CD14-positive monocyte (primary cell): ENCODE measurements at regions not wholly inside any gene's neighbourhood (a gene's known extent, or its start where the extent isn't known, plus 50 kb on each side); places are given as distances from the start of the nearest gene placed in this dataset.

ENCODE experiments used
- DNase-seq, 3 donors: peaks; one replicate each; pipeline ENCODE4 v3.0.0-alpha.2; 2011 to 2022
- H2AFZ ChIP-seq: 2 replicates; pipeline ENCODE4 v1.6.0; 2012; ENCODE audit warnings: mild to moderate bottlenecking, low read depth, low read length, inconsistent platforms; ENCODE audit not compliant: insufficient read depth, poor library complexity, severe bottlenecking
- H3K27ac ChIP-seq, 2 donors: 1 replicate in 1 of 2; 2 replicates in 1 of 2; pipeline ENCODE4 v1.5.1; 2012 to 2013; ENCODE audit warnings: low read length in 2 of 2, control low read depth in 1 of 2, inconsistent platforms in 1 of 2, low read depth in 1 of 2, mild to moderate bottlenecking in 1 of 2
- H3K27me3 ChIP-seq, 2 donors: one replicate each; pipeline versions ENCODE4 v1.6.0 to v1.6.1; 2011 to 2013; ENCODE audit warnings: low read length in 2 of 2; ENCODE audit not compliant: control insufficient read depth in 2 of 2, insufficient read depth in 2 of 2
- H3K36me3 ChIP-seq, 2 donors: replicated peaks in 1 of 2; 1 replicate in 1 of 2; 2 replicates in 1 of 2; pipeline versions ENCODE4 v1.5.1 to v1.6.1; 2012 to 2013; ENCODE audit warnings: low read length in 2 of 2, control low read depth in 1 of 2, inconsistent platforms in 1 of 2, mild to moderate bottlenecking in 1 of 2; ENCODE audit not compliant: insufficient read depth in 2 of 2, control insufficient read depth in 1 of 2
- H3K4me1 ChIP-seq, 2 donors: 1 replicate in 1 of 2; 2 replicates in 1 of 2; pipeline versions ENCODE4 v1.5.1 to v1.6.1; 2012 to 2013; ENCODE audit warnings: low read length in 2 of 2, control low read depth in 1 of 2, inconsistent platforms in 1 of 2, mild to moderate bottlenecking in 1 of 2, moderate library complexity in 1 of 2; ENCODE audit not compliant: insufficient read depth in 2 of 2, control insufficient read depth in 1 of 2
- H3K4me2 ChIP-seq: replicated peaks from 2 replicates; pipeline ENCODE3; 2012; ENCODE audit warnings: low read length, moderate library complexity, mild to moderate bottlenecking; ENCODE audit not compliant: poor library complexity, severe bottlenecking; ENCODE audit errors: extremely low read depth
- H3K4me3 ChIP-seq, 3 experiments: fragments of 200-600 bp in 1 of 3; sonication (generic) in 1 of 3; replicated peaks in 1 of 3; 1 replicate in 2 of 3; 2 replicates in 1 of 3; pipeline ENCODE4 v1.5.1; 2011 to 2013; ENCODE audit warnings: low read length in 3 of 3, mild to moderate bottlenecking in 3 of 3, control low read depth in 2 of 3, low read depth in 2 of 3, inconsistent platforms in 1 of 3, moderate library complexity in 1 of 3
- H3K79me2 ChIP-seq: 2 replicates; pipeline ENCODE4 v1.6.0; 2012; ENCODE audit warnings: mild to moderate bottlenecking, control low read depth, inconsistent platforms, low read length, moderate library complexity; ENCODE audit not compliant: insufficient read depth
- H3K9ac ChIP-seq: 2 replicates; pipeline ENCODE4 v1.6.0; 2017; ENCODE audit warnings: low read length, mild to moderate bottlenecking; ENCODE audit not compliant: insufficient read depth, poor library complexity, severe bottlenecking
- H3K9me3 ChIP-seq, 2 donors: replicated peaks in 1 of 2; 1 replicate in 1 of 2; 2 replicates in 1 of 2; pipeline versions ENCODE4 v1.5.1 to v1.6.1; 2012 to 2013; ENCODE audit warnings: low read length in 2 of 2, control low read depth in 1 of 2; ENCODE audit not compliant: control insufficient read depth in 1 of 2, insufficient read depth in 1 of 2
- H4K20me1 ChIP-seq: 2 replicates; pipeline ENCODE4 v1.6.0; 2012; ENCODE audit warnings: mild to moderate bottlenecking, low read length, control low read depth, moderate library complexity; ENCODE audit not compliant: insufficient read depth
- H3K27ac Mint-ChIP-seq, 7 donors: one replicate each; pipeline ENCODE4 v1.8.0; 2020; ENCODE audit warnings: mild to moderate bottlenecking in 7 of 7, mixed read lengths in 7 of 7, moderate library complexity in 6 of 7, inconsistent platforms in 2 of 7
- H3K27me3 Mint-ChIP-seq, 3 donors: one replicate each; pipeline ENCODE4 v1.8.0; 2021 to 2022; ENCODE audit warnings: low read depth in 3 of 3, mild to moderate bottlenecking in 3 of 3, mixed read lengths in 3 of 3, moderate library complexity in 3 of 3, inconsistent platforms in 1 of 3
- H3K36me3 Mint-ChIP-seq, 2 donors: one replicate each; pipeline ENCODE4 v1.8.0; 2020; ENCODE audit warnings: mixed read lengths in 2 of 2, inconsistent platforms in 1 of 2, mild to moderate bottlenecking in 1 of 2
- H3K4me1 Mint-ChIP-seq: one replicate; pipeline ENCODE4 v1.8.0; 2020; ENCODE audit warnings: mild to moderate bottlenecking, mixed read lengths
- H3K4me3 Mint-ChIP-seq, 2 donors: one replicate each; pipeline ENCODE4 v1.8.0; 2020; ENCODE audit warnings: mild to moderate bottlenecking in 2 of 2, mixed read lengths in 2 of 2, moderate library complexity in 1 of 2
- H3K9me3 Mint-ChIP-seq, 7 donors: one replicate each; pipeline ENCODE4 v1.8.0; 2020 to 2022; ENCODE audit warnings: mixed read lengths in 7 of 7, mild to moderate bottlenecking in 6 of 7, moderate library complexity in 6 of 7, inconsistent platforms in 2 of 7
- WGBS: methylation state at CpG from one replicate; pipeline ENCODE4 v1.1.5; 2013; ENCODE audit warnings: missing lambda C conversion rate; ENCODE audit not compliant: insufficient coverage; 5-methylcytosine and 5-hydroxymethylcytosine counted together
- intact Hi-C, 2 donors: fragments of 100-400 bp; cut with micrococcal nuclease; formaldehyde crosslinking; loops; one replicate each; pipeline versions ENCODE4 v1.15.0 to v1.15.1; 2023
- TF ChIP-seq, protein P1 (sequence below): fragments of 200-600 bp; IDR thresholded peaks from one replicate; pipeline ENCODE4 v1.8.0; 2022; ENCODE audit warnings: antibody characterized with exemption, mild to moderate bottlenecking

GRCh38 chr19:28864024-28864503, 348.9 kb downstream of the UQCRFS1 start:
- Histone ChIP-seq H3K27ac (no peak overlapping the region), H3K4me2 (no peak overlapping the region), H2AFZ (no peak overlapping the region), H3K4me1 (no peaks in the 10 kb centered on the region), H4K20me1 (no peaks in the 10 kb centered on the region), H3K79me2 (no peaks in the 10 kb centered on the region), H3K4me3 (no peak overlapping the region), H3K27me3 (no peaks in the 10 kb centered on the region), H3K9me3 (no peaks in the 10 kb centered on the region), H3K9ac (no peak overlapping the region), H3K36me3 (no peaks in the 10 kb centered on the region)
- H3K27ac Mint-ChIP-seq, result no peak overlapping the region
- no peak for DNase-seq
- 64% methylated on average over 4 of the region's 8 CpGs for WGBS
- peaks cover 0 to 2% (median 0%) of the 10 kb centered on the region in 3 donors for H3K27me3 Mint-ChIP-seq
- peaks cover 0 to 2% (median 0%) of the 10 kb centered on the region in 7 donors for H3K9me3 Mint-ChIP-seq
- intact Hi-C loops, result no loop called here
- H3K36me3 Mint-ChIP-seq, result no peaks in the 10 kb centered on the region
- H3K4me1 Mint-ChIP-seq, result no peaks in the 10 kb centered on the region
- TF ChIP-seq, protein P1, sequence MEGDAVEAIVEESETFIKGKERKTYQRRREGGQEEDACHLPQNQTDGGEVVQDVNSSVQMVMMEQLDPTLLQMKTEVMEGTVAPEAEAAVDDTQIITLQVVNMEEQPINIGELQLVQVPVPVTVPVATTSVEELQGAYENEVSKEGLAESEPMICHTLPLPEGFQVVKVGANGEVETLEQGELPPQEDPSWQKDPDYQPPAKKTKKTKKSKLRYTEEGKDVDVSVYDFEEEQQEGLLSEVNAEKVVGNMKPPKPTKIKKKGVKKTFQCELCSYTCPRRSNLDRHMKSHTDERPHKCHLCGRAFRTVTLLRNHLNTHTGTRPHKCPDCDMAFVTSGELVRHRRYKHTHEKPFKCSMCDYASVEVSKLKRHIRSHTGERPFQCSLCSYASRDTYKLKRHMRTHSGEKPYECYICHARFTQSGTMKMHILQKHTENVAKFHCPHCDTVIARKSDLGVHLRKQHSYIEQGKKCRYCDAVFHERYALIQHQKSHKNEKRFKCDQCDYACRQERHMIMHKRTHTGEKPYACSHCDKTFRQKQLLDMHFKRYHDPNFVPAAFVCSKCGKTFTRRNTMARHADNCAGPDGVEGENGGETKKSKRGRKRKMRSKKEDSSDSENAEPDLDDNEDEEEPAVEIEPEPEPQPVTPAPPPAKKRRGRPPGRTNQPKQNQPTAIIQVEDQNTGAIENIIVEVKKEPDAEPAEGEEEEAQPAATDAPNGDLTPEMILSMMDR, result no peak
- H3K4me3 Mint-ChIP-seq, result no peak overlapping the region

GRCh38 chr19:28862238-28862637, 350.7 kb downstream of the UQCRFS1 start:
- intact Hi-C loops, result no loop called here
- no peak overlapping the region for H3K4me3 ChIP-seq
- no peaks in the 10 kb centered on the region for H3K4me1 Mint-ChIP-seq

More at GRCh38 chr19:28862238-28862637, 350.7 kb downstream of the UQCRFS1 start:
- Histone ChIP-seq H4K20me1 (no peaks in the 10 kb centered on the region), H3K9me3 (no peaks in the 10 kb centered on the region), H3K79me2 (no peaks in the 10 kb centered on the region), H3K4me1 (no peaks in the 10 kb centered on the region), H2AFZ (no peak overlapping the region), H3K27me3 (no peaks in the 10 kb centered on the region), H3K27ac (no peak overlapping the region), H3K9ac (no peak overlapping the region), H3K36me3 (no peaks in the 10 kb centered on the region), H3K4me2 (no peak overlapping the region)
- Mint-ChIP-seq H3K9me3 (peaks cover 0 to 2% (median 0%) of the 10 kb centered on the region in 7 donors), H3K36me3 (no peaks in the 10 kb centered on the region), H3K27ac (no peak overlapping the region), H3K27me3 (peaks cover 0 to 2% (median 0%) of the 10 kb centered on the region in 3 donors), H3K4me3 (no peak overlapping the region)
- WGBS, result 100% methylated on average over 1 of the region's 3 CpGs
- no peak for DNase-seq
- TF ChIP-seq, protein P1, result no peak
